ENCODE measurements at regions not wholly inside any gene's neighbourhood (a gene's known extent, or its start where the extent isn't known, plus 50 kb on each side); places are given as distances from the start of the nearest gene placed in this dataset.

- TF ChIP-seq CTCF (IDR thresholded peaks at IDR 0.05; ENCODE audit: low read depth, low read length, missing control alignments) = no peak
- DNase-seq (ENCODE audit: extremely low read depth, low read depth) = no peak
Measured at GRCh38 chr22:34973926-34974325, 92.0 kb upstream of the ISX start.

GRCh38 chr22:34975721-34976120, 90.2 kb upstream of the ISX start:
- H3K4me3 ChIP-seq (replicated peaks; ENCODE audit: low read depth, low read length) = no peak overlapping the region
- TF ChIP-seq CTCF (IDR thresholded peaks at IDR 0.05; ENCODE audit: low read depth, low read length, missing control alignments) = no peak
- no peak for DNase-seq (ENCODE audit: extremely low read depth, low read depth)

More at GRCh38 chr22:34973926-34974325, 92.0 kb upstream of the ISX start:
- no peak overlapping the region for H3K4me3 ChIP-seq (replicated peaks; ENCODE audit: low read depth, low read length)

GRCh38 chr22:34976474-34976873, 89.5 kb upstream of the ISX start:
- DNase-seq (ENCODE audit: extremely low read depth, low read depth) = no peak
- TF ChIP-seq CTCF (IDR thresholded peaks at IDR 0.05; ENCODE audit: low read depth, low read length, missing control alignments) = no peak
- H3K4me3 ChIP-seq (replicated peaks; ENCODE audit: low read depth, low read length) = no peak overlapping the region

- no peak for DNase-seq (ENCODE audit: extremely low read depth, low read depth)
- H3K4me3 ChIP-seq (replicated peaks; ENCODE audit: low read depth, low read length) = no peak overlapping the region
- no peak for TF ChIP-seq CTCF (IDR thresholded peaks at IDR 0.05; ENCODE audit: low read depth, low read length, missing control alignments)
Measured at GRCh38 chr22:34976886-34977285, 89.1 kb upstream of the ISX start.

- no peak for TF ChIP-seq CTCF (IDR thresholded peaks at IDR 0.05; ENCODE audit: low read depth, low read length, missing control alignments)
- no peak for DNase-seq (ENCODE audit: extremely low read depth, low read depth)
- H3K4me3 ChIP-seq (replicated peaks; ENCODE audit: low read depth, low read length) = no peak overlapping the region
Measured at GRCh38 chr22:34986523-34986922, 79.4 kb upstream of the ISX start.

GRCh38 chr22:34992672-34993071, 73.3 kb upstream of the ISX start:
- no peak for TF ChIP-seq CTCF (IDR thresholded peaks at IDR 0.05; ENCODE audit: low read depth, low read length, missing control alignments)
- DNase-seq (ENCODE audit: extremely low read depth, low read depth) = no peak
- no peak overlapping the region for H3K4me3 ChIP-seq (replicated peaks; ENCODE audit: low read depth, low read length)

GRCh38 chr22:34993548-34993947, 72.4 kb upstream of the ISX start:
- no peak for TF ChIP-seq CTCF (IDR thresholded peaks at IDR 0.05; ENCODE audit: low read depth, low read length, missing control alignments)

More at GRCh38 chr22:34993548-34993947, 72.4 kb upstream of the ISX start:
- H3K4me3 ChIP-seq (replicated peaks; ENCODE audit: low read depth, low read length) = no peak overlapping the region
- DNase-seq (ENCODE audit: extremely low read depth, low read depth) = no peak

All from HFF-Myc (cell line).